Activated CD4-positive, CD25-positive, alpha-beta regulatory T cell treated with anti-CD3 and anti-CD28 coated beads, Interleukin-2, amount 50 U/mL, for 24 hours (primary cell): ENCODE measurements at regions not wholly inside any gene's neighbourhood (a gene's known extent, or its start where the extent isn't known, plus 50 kb on each side); places are given as distances from the start of the nearest gene placed in this dataset.

Experiments
- ATAC-seq, 2 donors: fragments of 150-1000 bp; cut with Tn5 transposase; one replicate each; pipeline ENCODE4 v1.10.0; 2021; ENCODE audit warnings: mild to moderate bottlenecking in 1 of 2, moderate library complexity in 1 of 2

GRCh38 chr3:143207338-143207961 is 87.9 kb downstream of the CHST2 start:
- peak in 1 of 2 donors; percentile 30 for ATAC-seq

- ATAC-seq = no peak
Measured at GRCh38 chr3:143208976-143209714, 89.6 kb downstream of the CHST2 start.

- no peak for ATAC-seq
Measured at GRCh38 chr3:143209715-143210059, 90.1 kb downstream of the CHST2 start.

GRCh38 chr3:143210141-143210540 is 90.6 kb downstream of the CHST2 start:
- no peak for ATAC-seq

GRCh38 chr3:143215059-143215458 is 95.5 kb downstream of the CHST2 start:
- ATAC-seq = no peak
